Stimulated activated CD4-positive, alpha-beta T cell treated with anti-CD3 and anti-CD28 coated beads, Interleukin-2, amount 100 ng/mL, for 24 hours (primary cell): ENCODE measurements at regions not wholly inside any gene's neighbourhood (a gene's known extent, or its start where the extent isn't known, plus 50 kb on each side); places are given as distances from the start of the nearest gene placed in this dataset.

Experiments
- DNase-seq, 2 donors: peaks; one replicate each; pipeline ENCODE4 v3.0.0-alpha.2; 2020

DNA sequence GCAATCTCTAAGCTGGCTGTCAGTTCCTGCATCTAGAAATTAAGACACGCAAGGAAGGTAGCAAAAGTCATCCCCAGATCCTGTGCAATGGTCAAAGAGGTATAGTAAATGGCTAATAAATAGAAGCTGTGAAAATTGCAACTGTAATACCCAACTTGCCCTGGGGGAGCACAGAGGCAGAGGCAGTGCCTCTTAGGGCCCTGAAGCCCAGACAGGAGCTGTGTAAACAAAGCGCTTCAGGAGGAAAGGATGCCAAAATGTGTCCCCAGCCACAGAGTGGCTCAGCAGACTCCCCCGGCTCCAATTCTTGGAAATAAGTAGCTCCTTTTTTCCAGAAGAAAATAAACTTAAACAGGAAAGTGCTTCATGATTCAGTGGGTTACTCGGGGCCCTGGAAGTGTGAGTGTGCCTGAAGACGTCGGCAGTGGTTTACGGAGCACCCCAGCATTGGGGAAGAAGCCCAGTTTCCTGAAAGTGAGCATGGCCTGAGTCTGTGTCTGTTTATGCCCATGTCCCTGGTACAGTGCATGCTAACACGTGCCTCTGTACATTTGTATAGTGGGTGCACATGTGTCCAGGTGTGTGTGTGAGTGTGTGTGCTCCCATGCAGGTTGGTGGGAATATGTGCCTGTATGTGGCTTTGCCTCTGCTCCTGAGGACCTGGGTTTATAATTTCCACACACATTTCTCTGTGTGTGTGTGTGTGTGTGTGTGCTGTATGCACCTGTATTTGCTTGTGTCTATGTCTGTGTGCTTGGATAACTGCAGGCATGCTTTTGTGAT lies 246.7 kb downstream of the MAFB start:
- DNase-seq, result no peak

GRCh38 chr20:40441771-40442170 lies 247.3 kb downstream of the MAFB start:
- no peak for DNase-seq

DNA sequence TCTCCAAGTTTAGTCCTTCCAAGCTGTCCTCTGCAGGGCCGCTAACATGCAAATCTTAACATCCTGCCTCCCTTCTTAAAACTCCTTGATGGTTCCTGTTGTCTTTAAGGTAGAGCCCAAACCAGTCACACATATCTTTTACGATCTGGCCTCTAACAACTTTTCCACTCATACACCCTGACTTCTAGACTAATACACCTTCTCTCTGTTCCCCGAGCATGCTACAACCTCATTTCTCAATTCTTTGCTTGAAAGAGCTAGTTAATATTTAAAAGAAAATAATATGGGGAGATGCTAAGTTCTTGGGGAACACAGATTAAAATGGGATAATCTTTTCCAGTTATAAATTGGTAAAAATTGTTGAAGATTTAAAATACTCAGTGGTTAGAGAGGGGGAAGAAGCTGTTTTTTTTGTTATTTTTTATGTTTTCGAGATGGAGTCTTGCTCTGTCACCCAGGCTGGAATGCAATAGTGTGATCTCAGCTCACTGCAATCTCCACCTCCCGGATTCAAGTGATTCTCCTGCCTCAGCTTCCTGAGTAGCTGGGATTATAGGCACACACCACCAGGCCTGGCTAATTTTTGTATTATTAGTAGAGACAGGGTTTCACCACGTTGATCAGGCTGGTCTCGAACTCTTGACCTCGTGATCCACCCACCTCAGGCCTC lies 250.7 kb downstream of the MAFB start:
- no peak for DNase-seq

DNA sequence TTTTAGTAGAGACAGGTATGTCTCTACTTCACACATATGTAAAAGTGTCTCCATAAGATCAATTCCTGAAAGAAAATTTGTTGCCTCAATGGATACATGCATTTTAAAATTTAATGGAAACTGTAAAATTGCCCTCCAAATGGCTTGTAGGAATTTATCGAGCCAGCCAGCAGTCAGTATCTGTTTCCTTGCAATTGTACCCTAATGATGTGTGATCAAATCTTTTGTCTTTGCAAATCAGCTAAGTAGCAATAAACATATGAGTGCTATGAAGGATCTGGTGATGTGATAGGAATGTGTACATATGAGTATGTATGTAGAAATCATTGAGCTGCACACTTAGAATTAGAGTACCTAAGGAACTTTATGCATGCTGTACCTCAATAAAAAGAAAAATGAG lies 253.0 kb downstream of the MAFB start:
- no peak for DNase-seq

- DNase-seq, result no peak
Measured at GRCh38 chr20:40435146-40435895, 253.7 kb downstream of the MAFB start.

- no peak for DNase-seq
Measured at GRCh38 chr20:40434122-40434521, 254.9 kb downstream of the MAFB start.

DNA sequence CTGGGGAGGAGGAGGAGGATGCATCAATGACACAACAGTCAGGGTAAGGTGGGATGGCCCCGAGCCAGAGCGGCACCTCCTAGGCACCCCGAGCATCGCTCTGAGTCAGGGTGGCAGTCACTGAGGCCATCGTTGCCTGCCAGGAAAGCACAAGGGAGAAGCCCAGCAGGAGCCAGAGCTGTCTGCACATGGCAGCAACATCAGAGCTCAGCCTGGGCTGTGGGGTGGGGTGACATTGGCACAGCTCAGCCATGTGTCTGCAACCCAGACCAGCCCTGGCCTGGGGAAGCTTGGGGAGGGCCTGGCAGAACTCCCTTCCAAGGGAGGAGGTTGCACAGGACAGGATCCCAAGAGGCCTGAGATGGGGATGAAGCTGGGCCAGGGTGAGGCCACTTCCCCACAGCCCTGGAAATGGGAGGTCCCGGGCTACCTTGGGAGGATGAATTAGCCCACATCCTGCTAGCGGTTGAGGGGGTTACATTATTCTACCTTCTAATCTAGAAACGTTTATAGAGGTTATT lies 255.6 kb downstream of the MAFB start:
- no peak for DNase-seq

GRCh38 chr20:40431611-40432010 lies 257.4 kb downstream of the MAFB start:
- DNase-seq, result no peak

- no peak for DNase-seq
Measured at GRCh38 chr20:40431112-40431511, 257.9 kb downstream of the MAFB start.

DNA sequence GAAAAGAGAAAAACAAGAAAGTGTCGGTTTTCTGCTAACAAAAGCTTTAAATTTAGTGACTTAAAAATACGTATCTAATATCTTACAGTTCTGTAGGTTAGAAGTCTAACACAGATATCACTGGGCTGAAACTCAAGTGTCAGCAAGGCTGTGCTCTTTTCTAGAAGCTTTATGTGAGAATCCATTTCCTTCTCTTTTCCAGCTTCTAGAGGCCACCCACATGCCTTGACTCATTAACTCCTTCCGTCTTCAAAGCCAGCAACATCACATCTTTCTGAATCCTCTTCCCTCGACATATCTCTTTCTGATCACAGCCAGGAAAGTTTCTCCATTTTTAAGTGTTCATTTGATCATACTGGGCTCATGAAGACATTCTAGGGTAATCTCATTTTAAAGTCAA lies 262.0 kb downstream of the MAFB start:
- no peak for DNase-seq

- no peak for DNase-seq
Measured at GRCh38 chr20:40424695-40425094, 264.3 kb downstream of the MAFB start.

DNA sequence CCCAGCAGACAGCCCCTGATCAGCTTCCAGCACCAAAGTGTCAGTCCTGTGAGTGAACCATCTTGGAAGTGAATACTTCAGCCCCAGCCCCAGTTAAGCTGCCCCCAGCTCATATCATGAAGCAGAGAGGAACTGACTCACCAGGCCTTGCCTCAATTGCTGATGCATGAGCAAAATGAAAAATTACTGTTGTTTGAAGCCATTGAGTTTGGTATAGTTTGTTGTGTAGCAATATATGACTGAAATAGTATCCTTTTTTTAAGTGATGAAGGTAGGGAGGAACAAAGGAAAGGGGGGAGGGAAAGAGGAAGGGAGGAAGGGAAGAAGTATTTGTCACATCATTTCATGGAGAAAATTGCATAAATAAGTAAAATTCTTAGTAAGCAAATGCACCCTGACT lies 266.4 kb downstream of the MAFB start:
- no peak for DNase-seq

GRCh38 chr20:40416274-40416673 lies 272.8 kb downstream of the MAFB start:
- no peak for DNase-seq

GRCh38 chr20:40414843-40415615 lies 274.0 kb downstream of the MAFB start:
- DNase-seq, result no peak

- DNase-seq, result no peak
Measured at GRCh38 chr20:40410028-40410427, 279.0 kb downstream of the MAFB start.

DNA sequence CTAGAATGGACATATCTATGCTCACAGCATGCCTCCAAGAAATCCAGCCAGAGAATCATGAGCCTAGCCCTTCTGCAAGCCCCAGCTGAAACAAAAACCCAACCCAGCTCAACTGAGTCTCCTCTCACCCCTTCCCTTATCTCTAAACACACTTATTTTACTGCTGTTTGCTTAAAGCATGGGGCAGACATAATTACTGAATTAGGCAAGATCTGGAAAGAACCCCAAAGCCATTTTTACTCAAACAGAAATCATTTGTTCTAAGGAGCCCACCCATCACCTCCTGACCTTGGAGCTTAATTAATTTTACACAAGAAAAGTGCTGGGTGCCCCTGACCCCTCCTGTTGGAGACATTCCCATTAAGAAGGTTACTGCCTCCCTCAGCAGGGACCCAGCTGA lies 291.6 kb downstream of the MAFB start:
- DNase-seq, result no peak

DNA sequence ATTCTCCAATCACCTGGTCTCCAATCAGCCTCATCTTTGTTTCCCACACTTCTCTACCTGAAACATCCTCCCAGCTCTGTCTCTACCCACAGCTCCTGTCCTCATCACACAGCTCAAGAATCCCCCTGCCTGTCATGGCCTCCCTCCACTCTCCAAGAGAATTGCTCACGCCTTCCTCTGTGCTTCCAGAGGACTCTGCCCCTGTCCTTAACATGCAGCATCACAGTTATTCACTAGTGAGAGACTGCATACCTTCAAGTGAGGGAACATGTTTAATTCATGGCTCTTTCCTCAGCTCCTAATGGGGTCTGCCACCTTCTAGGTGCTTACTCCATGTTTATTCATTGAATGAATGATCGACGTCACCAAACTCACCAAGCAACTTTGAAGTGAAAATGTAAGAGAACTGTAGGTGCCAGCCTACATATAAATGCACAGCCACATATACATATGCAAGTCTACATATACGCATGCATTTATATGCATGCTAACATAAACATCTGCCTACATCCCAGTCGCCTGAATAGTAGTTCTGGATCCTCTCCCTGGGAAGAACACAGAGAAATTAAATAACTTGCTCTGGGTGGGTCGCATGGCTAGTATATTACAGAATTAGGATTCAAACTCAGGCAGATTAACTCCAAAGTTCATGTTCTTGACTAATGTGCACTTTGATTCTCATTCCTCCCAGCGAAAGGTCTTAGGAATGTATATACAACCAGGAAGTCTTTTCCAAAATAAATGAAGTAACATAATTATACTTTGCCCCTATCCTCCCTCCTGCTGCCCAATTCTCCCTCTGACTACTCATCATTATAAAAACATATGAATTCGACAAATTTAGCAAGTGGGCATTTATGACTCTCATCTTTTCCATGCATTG lies 295.6 kb downstream of the MAFB start:
- DNase-seq, result no peak

GRCh38 chr20:40390654-40391053 lies 298.4 kb downstream of the MAFB start:
- DNase-seq, result no peak

- DNase-seq, result no peak
Measured at GRCh38 chr20:40370800-40371199, 318.2 kb downstream of the MAFB start.

GRCh38 chr20:40368876-40369275 lies 320.2 kb downstream of the MAFB start:
- DNase-seq, result no peak

- DNase-seq, result no peak
Measured at GRCh38 chr20:40361916-40362315, 327.1 kb downstream of the MAFB start.
